Liver (tissue), 3 donors: ENCODE measurements at regions not wholly inside any gene's neighbourhood (a gene's known extent, or its start where the extent isn't known, plus 50 kb on each side); places are given as distances from the start of the nearest gene placed in this dataset.

Experiments
- RAD21 ChIP-seq, 2 donors: IDR thresholded peaks; 2 replicates each; pipeline ENCODE4 v1.6.1; 2016; ENCODE audit warnings: antibody characterized with exemption in 2 of 2, mild to moderate bottlenecking in 2 of 2
- RXRA ChIP-seq, 2 donors: IDR thresholded peaks; 2 replicates each; pipeline ENCODE4 v1.6.1; 2017 to 2018; ENCODE audit warnings: antibody characterized with exemption in 2 of 2, mild to moderate bottlenecking in 1 of 2
- TF ChIP-seq, protein P1 (sequence below): fragments of 150-350 bp; IDR thresholded peaks from 2 replicates; pipeline ENCODE4 v1.5.1; 2017; ENCODE audit warnings: improper control_type of control experiment, low read depth, low read length; ENCODE audit not compliant: missing input control
- TF ChIP-seq, protein P2 (sequence below): IDR thresholded peaks from 2 replicates; pipeline ENCODE4 v1.6.1; 2016; ENCODE audit warnings: antibody characterized with exemption, mild to moderate bottlenecking
- TF ChIP-seq, protein P3 (sequence below): IDR thresholded peaks from 2 replicates; pipeline ENCODE4 v1.6.1; 2016; ENCODE audit warnings: antibody characterized with exemption
- donor health status: healthy.
- donor health status: healthy.

DNA sequence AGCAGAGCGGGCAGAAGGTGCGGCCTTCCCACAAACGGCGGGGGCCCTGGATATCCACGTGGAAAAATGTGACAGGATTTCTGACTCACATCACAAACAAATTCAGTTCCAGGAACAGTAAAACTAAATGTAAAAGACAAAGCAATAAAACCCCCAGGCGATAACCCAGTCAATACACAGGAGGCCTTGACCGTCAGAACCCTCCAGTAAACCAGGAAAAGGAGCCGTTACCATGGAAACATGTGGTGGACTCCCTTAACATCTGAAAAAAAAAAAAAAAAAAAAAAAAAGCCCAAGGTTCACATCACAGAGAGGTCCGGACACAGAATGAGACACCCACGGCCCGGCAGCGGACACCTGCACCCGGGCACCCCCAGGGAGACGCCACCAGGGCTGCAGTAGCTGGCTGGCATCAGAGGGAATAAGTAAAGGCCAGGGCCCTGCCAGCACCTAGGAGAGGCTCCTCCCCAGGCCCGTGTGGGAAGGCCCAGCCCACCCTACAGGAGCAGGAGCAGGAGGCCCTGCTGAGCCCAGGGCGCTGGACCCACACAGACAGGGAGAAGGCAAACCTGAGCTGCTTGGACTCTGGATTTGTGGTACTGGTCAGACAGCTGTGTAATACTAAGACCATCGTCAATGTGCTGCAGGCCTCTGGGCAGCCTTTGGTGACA is 83.7 kb downstream of the TMEM18 start:
- TF ChIP-seq, protein P1, sequence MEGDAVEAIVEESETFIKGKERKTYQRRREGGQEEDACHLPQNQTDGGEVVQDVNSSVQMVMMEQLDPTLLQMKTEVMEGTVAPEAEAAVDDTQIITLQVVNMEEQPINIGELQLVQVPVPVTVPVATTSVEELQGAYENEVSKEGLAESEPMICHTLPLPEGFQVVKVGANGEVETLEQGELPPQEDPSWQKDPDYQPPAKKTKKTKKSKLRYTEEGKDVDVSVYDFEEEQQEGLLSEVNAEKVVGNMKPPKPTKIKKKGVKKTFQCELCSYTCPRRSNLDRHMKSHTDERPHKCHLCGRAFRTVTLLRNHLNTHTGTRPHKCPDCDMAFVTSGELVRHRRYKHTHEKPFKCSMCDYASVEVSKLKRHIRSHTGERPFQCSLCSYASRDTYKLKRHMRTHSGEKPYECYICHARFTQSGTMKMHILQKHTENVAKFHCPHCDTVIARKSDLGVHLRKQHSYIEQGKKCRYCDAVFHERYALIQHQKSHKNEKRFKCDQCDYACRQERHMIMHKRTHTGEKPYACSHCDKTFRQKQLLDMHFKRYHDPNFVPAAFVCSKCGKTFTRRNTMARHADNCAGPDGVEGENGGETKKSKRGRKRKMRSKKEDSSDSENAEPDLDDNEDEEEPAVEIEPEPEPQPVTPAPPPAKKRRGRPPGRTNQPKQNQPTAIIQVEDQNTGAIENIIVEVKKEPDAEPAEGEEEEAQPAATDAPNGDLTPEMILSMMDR, result no peak
- TF ChIP-seq RXRA (IDR thresholded peaks at IDR 0.05), result no peak
- TF ChIP-seq, protein P2, sequence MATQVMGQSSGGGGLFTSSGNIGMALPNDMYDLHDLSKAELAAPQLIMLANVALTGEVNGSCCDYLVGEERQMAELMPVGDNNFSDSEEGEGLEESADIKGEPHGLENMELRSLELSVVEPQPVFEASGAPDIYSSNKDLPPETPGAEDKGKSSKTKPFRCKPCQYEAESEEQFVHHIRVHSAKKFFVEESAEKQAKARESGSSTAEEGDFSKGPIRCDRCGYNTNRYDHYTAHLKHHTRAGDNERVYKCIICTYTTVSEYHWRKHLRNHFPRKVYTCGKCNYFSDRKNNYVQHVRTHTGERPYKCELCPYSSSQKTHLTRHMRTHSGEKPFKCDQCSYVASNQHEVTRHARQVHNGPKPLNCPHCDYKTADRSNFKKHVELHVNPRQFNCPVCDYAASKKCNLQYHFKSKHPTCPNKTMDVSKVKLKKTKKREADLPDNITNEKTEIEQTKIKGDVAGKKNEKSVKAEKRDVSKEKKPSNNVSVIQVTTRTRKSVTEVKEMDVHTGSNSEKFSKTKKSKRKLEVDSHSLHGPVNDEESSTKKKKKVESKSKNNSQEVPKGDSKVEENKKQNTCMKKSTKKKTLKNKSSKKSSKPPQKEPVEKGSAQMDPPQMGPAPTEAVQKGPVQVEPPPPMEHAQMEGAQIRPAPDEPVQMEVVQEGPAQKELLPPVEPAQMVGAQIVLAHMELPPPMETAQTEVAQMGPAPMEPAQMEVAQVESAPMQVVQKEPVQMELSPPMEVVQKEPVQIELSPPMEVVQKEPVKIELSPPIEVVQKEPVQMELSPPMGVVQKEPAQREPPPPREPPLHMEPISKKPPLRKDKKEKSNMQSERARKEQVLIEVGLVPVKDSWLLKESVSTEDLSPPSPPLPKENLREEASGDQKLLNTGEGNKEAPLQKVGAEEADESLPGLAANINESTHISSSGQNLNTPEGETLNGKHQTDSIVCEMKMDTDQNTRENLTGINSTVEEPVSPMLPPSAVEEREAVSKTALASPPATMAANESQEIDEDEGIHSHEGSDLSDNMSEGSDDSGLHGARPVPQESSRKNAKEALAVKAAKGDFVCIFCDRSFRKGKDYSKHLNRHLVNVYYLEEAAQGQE, result no peak
- TF ChIP-seq RAD21 (IDR thresholded peaks at IDR 0.05), result no peak
- TF ChIP-seq, protein P3, sequence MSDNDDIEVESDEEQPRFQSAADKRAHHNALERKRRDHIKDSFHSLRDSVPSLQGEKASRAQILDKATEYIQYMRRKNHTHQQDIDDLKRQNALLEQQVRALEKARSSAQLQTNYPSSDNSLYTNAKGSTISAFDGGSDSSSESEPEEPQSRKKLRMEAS, result no peak
